ENCODE measurements at regions not wholly inside any gene's neighbourhood (a gene's known extent, or its start where the extent isn't known, plus 50 kb on each side); places are given as distances from the start of the nearest gene placed in this dataset.

GRCh38 chr1:30125021-30125820, 598.2 kb downstream of the MATN1 start:
- no peak for TF ChIP-seq CTCF (conservative IDR thresholded peaks at IDR 0.05; ENCODE audit: low read length)
- TF ChIP-seq EZH2phosphoT487 (IDR thresholded peaks at IDR 0.05; ENCODE audit: borderline replicate concordance), result no peak
- H4K20me1 ChIP-seq (ENCODE audit: insufficient read depth, low read length, poor library complexity, severe bottlenecking), result no peaks in the 10 kb centered on the region
- no peak overlapping the region for H3K4me2 ChIP-seq (ENCODE audit: low read depth, low read length, poor library complexity, severe bottlenecking)

GRCh38 chr1:30123896-30124295, 599.5 kb downstream of the MATN1 start:
- Histone ChIP-seq H3K4me2 (ENCODE audit: low read depth, low read length, poor library complexity, severe bottlenecking) (no peak overlapping the region), H3K4me1 (ENCODE audit: insufficient read depth, low read length, poor library complexity, severe bottlenecking) (no peaks in the 10 kb centered on the region)

More at GRCh38 chr1:30125021-30125820, 598.2 kb downstream of the MATN1 start:
- no peaks in the 10 kb centered on the region for H3K27me3 ChIP-seq (ENCODE audit: insufficient read depth, low read length, poor library complexity, severe bottlenecking)
- H3K9me3 ChIP-seq (ENCODE audit: insufficient read depth, low read depth, low read length), result no peaks in the 10 kb centered on the region; the same call in 1 of the 2 replicates
- H3K9me2 ChIP-seq (replicated peaks; ENCODE audit: low read depth, low read length), result no peaks in the 10 kb centered on the region
- H3K4me1 ChIP-seq (ENCODE audit: insufficient read depth, low read length, poor library complexity, severe bottlenecking), result no peaks in the 10 kb centered on the region
- H3K4me3 ChIP-seq (ENCODE audit: low read length, poor library complexity, severe bottlenecking), result no peak overlapping the region
- H3K79me2 ChIP-seq (ENCODE audit: insufficient read depth, low read length), result no peaks in the 10 kb centered on the region
- no peaks in the 10 kb centered on the region for H3K36me3 ChIP-seq (ENCODE audit: insufficient read depth, low read length)
- H3K9ac ChIP-seq (ENCODE audit: low read depth, low read length, poor library complexity, severe bottlenecking), result no peak overlapping the region
- H3F3A ChIP-seq (ENCODE audit: low read depth), result no peaks in the 10 kb centered on the region
- no peak overlapping the region for H2AFZ ChIP-seq (ENCODE audit: low read length)

GRCh38 chr1:30123036-30123435, 600.3 kb downstream of the MATN1 start:
- no peak overlapping the region for H2AFZ ChIP-seq (ENCODE audit: low read length)
- no peaks in the 10 kb centered on the region for H3K9me2 ChIP-seq (replicated peaks; ENCODE audit: low read depth, low read length)
- H3K4me2 ChIP-seq (ENCODE audit: low read depth, low read length, poor library complexity, severe bottlenecking), result no peak overlapping the region
- TF ChIP-seq EZH2phosphoT487 (IDR thresholded peaks at IDR 0.05; ENCODE audit: borderline replicate concordance), result no peak
- TF ChIP-seq CTCF (conservative IDR thresholded peaks at IDR 0.05; ENCODE audit: low read length), result no peak
- H4K20me1 ChIP-seq (ENCODE audit: insufficient read depth, low read length, poor library complexity, severe bottlenecking), result no peaks in the 10 kb centered on the region
- H3K27me3 ChIP-seq (ENCODE audit: insufficient read depth, low read length, poor library complexity, severe bottlenecking), result no peaks in the 10 kb centered on the region
- no peaks in the 10 kb centered on the region; the same call in 1 of the 2 replicates for H3K9me3 ChIP-seq (ENCODE audit: insufficient read depth, low read depth, low read length)
- H3F3A ChIP-seq (ENCODE audit: low read depth), result no peaks in the 10 kb centered on the region
- no peak overlapping the region for H3K9ac ChIP-seq (ENCODE audit: low read depth, low read length, poor library complexity, severe bottlenecking)
- H3K36me3 ChIP-seq (ENCODE audit: insufficient read depth, low read length), result no peaks in the 10 kb centered on the region
- H3K4me3 ChIP-seq (ENCODE audit: low read length, poor library complexity, severe bottlenecking), result no peak overlapping the region
- no peaks in the 10 kb centered on the region for H3K79me2 ChIP-seq (ENCODE audit: insufficient read depth, low read length)
- no peaks in the 10 kb centered on the region for H3K4me1 ChIP-seq (ENCODE audit: insufficient read depth, low read length, poor library complexity, severe bottlenecking)

More at GRCh38 chr1:30123896-30124295, 599.5 kb downstream of the MATN1 start:
- Histone ChIP-seq H3K79me2 (ENCODE audit: insufficient read depth, low read length) (no peaks in the 10 kb centered on the region), H3K9me3 (ENCODE audit: insufficient read depth, low read depth, low read length) (no peaks in the 10 kb centered on the region; the same call in 1 of the 2 replicates), H3K9ac (ENCODE audit: low read depth, low read length, poor library complexity, severe bottlenecking) (no peak overlapping the region), H4K20me1 (ENCODE audit: insufficient read depth, low read length, poor library complexity, severe bottlenecking) (no peaks in the 10 kb centered on the region), H2AFZ (ENCODE audit: low read length) (no peak overlapping the region), H3K9me2 (replicated peaks; ENCODE audit: low read depth, low read length) (no peaks in the 10 kb centered on the region), H3K4me3 (ENCODE audit: low read length, poor library complexity, severe bottlenecking) (no peak overlapping the region), H3F3A (ENCODE audit: low read depth) (no peaks in the 10 kb centered on the region), H3K27me3 (ENCODE audit: insufficient read depth, low read length, poor library complexity, severe bottlenecking) (no peaks in the 10 kb centered on the region), H3K36me3 (ENCODE audit: insufficient read depth, low read length) (no peaks in the 10 kb centered on the region)
- TF ChIP-seq CTCF (conservative IDR thresholded peaks at IDR 0.05; ENCODE audit: low read length), result no peak
- no peak for TF ChIP-seq EZH2phosphoT487 (IDR thresholded peaks at IDR 0.05; ENCODE audit: borderline replicate concordance)
